ENCODE measurements at regions not wholly inside any gene's neighbourhood (a gene's known extent, or its start where the extent isn't known, plus 50 kb on each side); places are given as distances from the start of the nearest gene placed in this dataset.

DNA sequence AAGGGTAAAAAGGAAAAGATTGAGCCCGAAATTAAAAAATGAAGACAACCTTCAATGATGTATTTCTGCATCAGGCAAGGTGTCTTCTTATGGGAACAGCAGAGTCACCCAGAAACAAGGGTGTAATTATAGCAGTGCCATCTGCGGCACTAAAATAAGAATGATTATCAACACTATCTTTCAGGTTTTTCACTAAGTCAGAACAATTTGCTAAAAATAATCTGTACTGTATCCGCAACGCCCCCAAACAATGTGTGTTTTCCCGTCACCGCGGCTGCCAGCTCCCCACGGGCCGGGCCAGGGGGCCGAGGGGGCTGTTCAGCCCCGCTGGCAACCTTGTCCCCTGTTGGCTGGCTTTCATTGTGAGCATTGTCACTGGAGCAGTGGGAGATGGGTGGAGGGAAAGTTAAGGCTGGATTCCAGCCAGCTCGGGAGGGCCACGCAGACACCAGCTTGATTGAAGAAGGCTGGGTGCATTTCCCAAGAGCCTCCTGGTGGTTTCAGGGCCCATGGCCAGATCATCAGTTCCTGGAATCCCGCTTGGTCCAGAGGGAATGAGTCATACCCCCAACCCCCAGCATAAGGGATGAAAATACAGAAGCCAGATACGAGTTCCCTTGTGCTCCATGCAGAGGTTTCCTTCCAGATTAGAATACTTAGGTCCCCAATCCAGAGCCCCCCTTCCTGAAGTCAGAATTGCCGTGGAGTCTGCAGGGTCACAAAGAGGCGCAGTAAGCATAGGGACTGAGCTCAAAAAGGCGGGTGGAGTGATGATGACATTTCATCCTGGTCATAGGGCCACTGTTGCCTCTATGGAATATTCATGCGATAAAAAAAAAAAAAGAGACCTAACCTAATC is 90.2 kb upstream of the KLF13 start:
- no peak for DNase-seq (ENCODE audit: extremely low spot score, insufficient read length, low read depth)

DNA sequence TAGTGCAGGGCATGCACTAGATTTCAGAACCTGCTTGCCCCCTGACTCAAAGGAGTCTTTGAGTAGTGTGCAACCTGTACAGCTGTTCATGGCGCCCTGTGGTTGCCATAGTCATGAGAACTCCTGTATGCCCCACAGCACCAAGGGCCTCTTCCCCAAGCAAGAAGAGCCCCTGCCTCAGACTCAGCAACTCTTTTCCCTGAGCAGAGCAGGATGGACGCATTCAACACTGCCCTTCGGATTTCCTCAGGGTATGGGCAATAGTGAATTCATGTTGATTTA is 89.7 kb upstream of the KLF13 start:
- DNase-seq (ENCODE audit: extremely low spot score, insufficient read length, low read depth) (no peak), FAIRE-seq (no peak)

More for the DNA sequence above, 90.2 kb upstream of the KLF13 start:
- no peak for FAIRE-seq

DNA sequence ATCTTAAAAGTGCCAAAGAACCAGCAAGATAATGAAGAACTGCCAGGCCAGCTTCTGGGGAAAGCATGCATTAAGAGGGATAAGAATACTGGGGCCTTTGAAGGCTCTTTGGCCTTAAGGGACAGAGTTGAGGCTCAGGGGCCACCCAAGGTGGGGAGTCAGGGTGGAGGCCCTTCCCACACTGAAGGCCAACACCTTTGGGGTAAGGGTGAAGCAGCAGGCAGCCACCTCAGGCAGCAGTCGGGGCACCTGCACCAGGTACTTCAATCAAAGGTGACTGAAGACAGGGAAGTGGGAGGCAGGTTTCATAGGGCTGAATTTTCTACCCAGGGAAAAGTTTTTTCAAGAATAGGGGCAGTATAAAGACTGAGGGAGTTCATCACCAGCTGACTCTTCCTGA is 87.7 kb upstream of the KLF13 start:
- DNase-seq (ENCODE audit: extremely low spot score, insufficient read length, low read depth) (no peak), FAIRE-seq (no peak)

GRCh38 chr15:31239409-31239808 is 87.2 kb upstream of the KLF13 start:
- no peak for FAIRE-seq
- no peak for DNase-seq (ENCODE audit: extremely low spot score, insufficient read length, low read depth)

GRCh38 chr15:31241888-31242522 is 84.6 kb upstream of the KLF13 start:
- DNase-seq (ENCODE audit: extremely low spot score, insufficient read length, low read depth): no peak
- no peak for FAIRE-seq

- FAIRE-seq: no peak
- DNase-seq (ENCODE audit: extremely low spot score, insufficient read length, low read depth): no peak
These were observed 82.7 kb upstream of the KLF13 start for GRCh38 chr15:31243895-31244294.

DNA sequence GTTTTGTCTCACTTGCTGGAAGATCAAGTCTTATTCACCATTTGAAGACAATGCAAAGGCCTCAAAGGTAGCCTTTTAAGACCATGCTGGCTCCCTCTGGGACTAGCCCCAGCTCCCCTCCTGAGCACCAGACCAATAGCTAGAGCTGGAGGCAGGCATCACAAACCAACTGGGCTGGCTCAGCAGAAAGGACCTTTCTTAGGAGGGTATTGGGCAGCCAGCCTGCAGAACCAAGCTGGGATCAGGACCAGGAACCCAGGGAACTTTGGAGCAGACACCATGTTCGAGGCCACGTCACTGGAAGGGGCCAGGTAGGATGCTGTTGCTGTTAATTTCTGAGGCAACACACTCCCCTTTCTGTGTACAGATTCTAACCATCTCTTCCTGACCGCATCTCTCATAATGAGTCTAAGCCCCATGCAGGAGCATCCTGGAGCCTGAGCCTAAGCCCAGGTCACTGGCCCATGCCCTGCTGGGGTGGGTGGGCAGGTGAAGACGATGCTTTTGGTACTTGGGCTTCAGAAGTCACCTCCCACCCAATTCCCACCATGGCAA is 81.4 kb upstream of the KLF13 start:
- no peak for DNase-seq (ENCODE audit: extremely low spot score, insufficient read length, low read depth)
- FAIRE-seq: no peak

- FAIRE-seq: no peak
- DNase-seq (ENCODE audit: extremely low spot score, insufficient read length, low read depth): no peak
These were observed 80.9 kb upstream of the KLF13 start for GRCh38 chr15:31245756-31246155.

- FAIRE-seq: no peak
These were observed 79.2 kb upstream of the KLF13 start for GRCh38 chr15:31247404-31247803.

GRCh38 chr15:31248263-31248662 is 78.4 kb upstream of the KLF13 start:
- FAIRE-seq (no peak), DNase-seq (ENCODE audit: extremely low spot score, insufficient read length, low read depth) (no peak)

More at GRCh38 chr15:31247404-31247803, 79.2 kb upstream of the KLF13 start:
- DNase-seq (ENCODE audit: extremely low spot score, insufficient read length, low read depth): no peak

DNA sequence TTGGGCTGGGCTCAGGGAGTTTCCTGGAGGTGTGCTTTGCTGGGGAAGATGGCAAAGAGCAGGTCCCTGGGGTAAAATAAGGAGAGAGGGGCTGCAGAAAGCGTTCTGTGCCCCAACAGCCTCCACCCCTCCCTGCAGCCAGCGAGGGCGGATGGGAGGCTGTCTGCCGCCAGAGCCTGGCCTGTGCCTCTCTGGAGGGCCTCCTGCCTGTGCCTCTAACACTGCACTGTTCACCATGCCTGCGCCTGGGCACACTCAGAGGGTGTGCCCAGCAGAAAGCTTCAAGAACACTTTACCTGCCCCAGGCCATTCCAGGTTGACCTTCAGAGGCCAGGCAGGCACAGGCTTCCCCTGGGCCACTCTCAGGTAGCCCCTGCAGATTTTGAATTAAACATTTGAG is 77.7 kb upstream of the KLF13 start:
- FAIRE-seq: no peak
- DNase-seq (ENCODE audit: extremely low spot score, insufficient read length, low read depth): no peak

DNA sequence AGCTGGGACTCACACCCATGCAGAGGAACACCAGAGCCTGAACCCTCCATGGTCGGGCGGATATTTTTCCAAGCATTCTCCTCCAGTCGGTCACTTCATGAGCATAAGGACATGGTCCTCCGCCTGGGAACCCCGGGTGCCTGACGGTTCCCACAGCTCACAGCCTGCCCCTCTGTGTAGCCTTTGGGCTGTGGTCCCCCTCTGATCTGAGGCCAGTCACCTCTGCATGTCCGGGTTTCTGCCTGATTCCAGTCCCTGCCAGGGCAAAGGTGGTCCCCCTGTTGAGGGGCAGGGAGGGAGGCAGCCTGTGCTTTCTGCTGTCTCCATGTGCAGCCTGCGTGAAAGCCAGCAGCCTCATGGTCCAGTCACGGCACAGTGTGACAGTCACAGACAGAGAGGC is 76.6 kb upstream of the KLF13 start:
- DNase-seq (ENCODE audit: extremely low spot score, insufficient read length, low read depth) (no peak), FAIRE-seq (no peak)

- DNase-seq (ENCODE audit: extremely low spot score, insufficient read length, low read depth) (no peak), FAIRE-seq (no peak)
These were observed 75.5 kb upstream of the KLF13 start for GRCh38 chr15:31251165-31251564.

DNA sequence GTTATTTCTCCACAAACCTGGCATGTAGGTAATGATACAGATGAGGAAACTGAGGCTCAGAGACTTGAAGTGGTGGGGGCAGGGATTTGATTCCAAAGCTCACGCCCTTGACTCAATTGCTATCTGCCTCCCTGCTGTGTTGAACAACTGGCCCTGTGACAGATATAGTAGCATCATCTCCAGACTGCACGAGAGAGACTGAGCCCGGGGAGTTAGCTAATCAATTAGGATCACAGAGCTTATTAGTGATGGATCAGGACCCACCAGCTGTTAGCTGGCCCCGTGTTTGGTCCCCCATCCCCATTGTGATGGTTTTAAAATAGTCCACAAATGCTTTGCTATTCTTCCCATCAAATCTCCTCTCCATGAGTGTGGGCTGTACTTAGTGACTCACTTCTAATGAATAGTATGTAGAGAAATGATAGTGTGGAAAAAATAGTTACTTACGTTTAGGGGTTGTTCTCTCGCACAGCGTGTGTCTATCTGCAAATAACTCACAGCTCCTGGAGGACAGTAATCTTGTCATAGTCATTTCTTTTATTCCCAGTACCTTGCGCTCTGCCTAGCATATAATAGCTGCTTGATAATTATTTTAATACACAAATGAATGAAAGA is 74.4 kb upstream of the KLF13 start:
- no peak for DNase-seq (ENCODE audit: extremely low spot score, insufficient read length, low read depth)
- no peak for FAIRE-seq

GRCh38 chr15:31254431-31255175 is 72.0 kb upstream of the KLF13 start:
- DNase-seq (ENCODE audit: extremely low spot score, insufficient read length, low read depth) (no peak), FAIRE-seq (peak; percentile 55)

GRCh38 chr15:31255176-31255510 is 71.5 kb upstream of the KLF13 start:
- no peak for FAIRE-seq
- no peak for DNase-seq (ENCODE audit: extremely low spot score, insufficient read length, low read depth)

- FAIRE-seq: peak; percentile 96
- peak; percentile 28 for DNase-seq (ENCODE audit: extremely low spot score, insufficient read length, low read depth)
These were observed 70.8 kb upstream of the KLF13 start for GRCh38 chr15:31255732-31256377.

- DNase-seq (ENCODE audit: extremely low spot score, insufficient read length, low read depth) (no peak), FAIRE-seq (peak; percentile 39)
These were observed 70.0 kb upstream of the KLF13 start for GRCh38 chr15:31256378-31257265.

GRCh38 chr15:31257286-31257685 is 69.3 kb upstream of the KLF13 start:
- peak; percentile 81 for FAIRE-seq
- DNase-seq (ENCODE audit: extremely low spot score, insufficient read length, low read depth): no peak

Measured in GM18507 (cell line).